GM12873 (cell line): ENCODE measurements at regions not wholly inside any gene's neighbourhood (a gene's known extent, or its start where the extent isn't known, plus 50 kb on each side); places are given as distances from the start of the nearest gene placed in this dataset.

ENCODE experiments used
- TF ChIP-seq, protein P1 (sequence below): IDR thresholded peaks from 2 replicates; pipeline ENCODE4 v1.5.1; 2012; ENCODE audit warnings: low read depth, mild to moderate bottlenecking, moderate library complexity, low read length, control low read depth; ENCODE audit not compliant: insufficient read depth; ENCODE audit errors: missing control alignments

DNA sequence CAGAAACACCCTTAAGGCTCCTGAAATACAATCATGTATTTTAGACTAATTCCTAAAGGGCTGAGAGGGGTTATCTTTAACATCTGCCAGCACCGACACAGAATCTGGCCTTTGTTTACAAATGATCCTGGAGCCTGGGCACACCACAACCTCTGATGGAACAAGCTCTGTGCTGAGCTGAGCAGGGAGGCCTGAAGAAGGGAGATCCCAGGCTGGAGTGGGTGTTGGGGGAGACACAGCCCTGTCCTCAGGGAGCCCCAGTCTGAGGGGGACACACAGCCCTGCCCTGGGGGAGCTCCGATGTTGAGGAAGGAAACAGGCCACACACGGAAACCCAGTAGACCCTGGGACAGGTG lies 130.5 kb downstream of the VEGFA start:
- TF ChIP-seq, protein P1, sequence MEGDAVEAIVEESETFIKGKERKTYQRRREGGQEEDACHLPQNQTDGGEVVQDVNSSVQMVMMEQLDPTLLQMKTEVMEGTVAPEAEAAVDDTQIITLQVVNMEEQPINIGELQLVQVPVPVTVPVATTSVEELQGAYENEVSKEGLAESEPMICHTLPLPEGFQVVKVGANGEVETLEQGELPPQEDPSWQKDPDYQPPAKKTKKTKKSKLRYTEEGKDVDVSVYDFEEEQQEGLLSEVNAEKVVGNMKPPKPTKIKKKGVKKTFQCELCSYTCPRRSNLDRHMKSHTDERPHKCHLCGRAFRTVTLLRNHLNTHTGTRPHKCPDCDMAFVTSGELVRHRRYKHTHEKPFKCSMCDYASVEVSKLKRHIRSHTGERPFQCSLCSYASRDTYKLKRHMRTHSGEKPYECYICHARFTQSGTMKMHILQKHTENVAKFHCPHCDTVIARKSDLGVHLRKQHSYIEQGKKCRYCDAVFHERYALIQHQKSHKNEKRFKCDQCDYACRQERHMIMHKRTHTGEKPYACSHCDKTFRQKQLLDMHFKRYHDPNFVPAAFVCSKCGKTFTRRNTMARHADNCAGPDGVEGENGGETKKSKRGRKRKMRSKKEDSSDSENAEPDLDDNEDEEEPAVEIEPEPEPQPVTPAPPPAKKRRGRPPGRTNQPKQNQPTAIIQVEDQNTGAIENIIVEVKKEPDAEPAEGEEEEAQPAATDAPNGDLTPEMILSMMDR: no peak

DNA sequence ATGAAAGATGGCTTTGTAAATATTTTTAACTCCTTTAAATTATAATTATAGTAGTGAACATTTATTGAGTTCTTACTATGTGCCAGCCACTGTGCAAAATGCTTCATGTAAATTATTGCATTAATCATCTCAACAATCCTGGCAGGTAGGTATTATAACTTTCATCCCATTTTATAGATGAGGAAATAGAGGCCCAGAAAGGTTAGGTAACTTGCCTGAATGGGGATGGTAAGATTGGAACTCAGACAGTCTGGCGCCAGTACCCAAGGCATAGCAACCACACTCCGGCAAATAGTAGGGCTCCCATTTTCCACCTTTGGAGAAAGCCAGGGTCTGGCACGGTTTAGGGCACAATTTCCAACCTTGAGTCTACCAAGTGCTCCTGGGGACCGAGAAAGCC lies 129.8 kb downstream of the VEGFA start:
- TF ChIP-seq, protein P1: no peak

DNA sequence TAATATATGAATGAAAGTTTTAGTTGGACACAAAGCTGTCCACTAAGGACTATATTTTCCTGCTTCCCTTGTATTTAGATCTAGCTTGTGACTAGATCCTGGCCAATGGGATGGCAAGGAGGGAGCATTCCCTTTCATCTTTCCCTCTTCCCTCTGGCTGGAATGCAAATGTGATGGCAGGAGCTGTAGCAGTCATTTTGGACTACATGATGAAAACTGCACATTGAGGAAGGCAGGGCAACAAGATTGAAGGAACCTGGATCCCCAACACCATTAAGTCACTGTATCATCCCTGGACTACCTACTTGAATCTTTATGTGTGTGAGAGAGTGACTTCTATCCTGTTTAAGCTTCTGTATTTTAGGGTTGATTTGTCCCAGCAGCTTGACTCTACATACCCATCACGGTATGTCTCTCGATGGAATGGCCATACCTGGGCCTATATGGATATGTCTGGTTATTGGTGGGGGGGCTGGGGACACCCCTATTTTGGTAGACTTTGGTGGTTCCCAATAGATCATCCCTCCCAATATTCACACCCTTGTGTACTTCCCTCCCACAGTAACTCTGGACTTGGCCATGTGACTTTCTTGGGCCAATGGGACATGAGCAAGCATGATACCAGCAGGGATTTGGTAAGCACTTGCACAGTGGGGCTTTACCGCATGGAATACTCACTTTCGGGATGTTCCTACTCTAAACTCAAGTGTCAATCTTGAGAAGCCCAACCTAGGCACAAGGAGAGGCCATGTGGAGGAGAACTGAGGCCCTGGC lies 128.5 kb downstream of the VEGFA start:
- TF ChIP-seq, protein P1: no peak

DNA sequence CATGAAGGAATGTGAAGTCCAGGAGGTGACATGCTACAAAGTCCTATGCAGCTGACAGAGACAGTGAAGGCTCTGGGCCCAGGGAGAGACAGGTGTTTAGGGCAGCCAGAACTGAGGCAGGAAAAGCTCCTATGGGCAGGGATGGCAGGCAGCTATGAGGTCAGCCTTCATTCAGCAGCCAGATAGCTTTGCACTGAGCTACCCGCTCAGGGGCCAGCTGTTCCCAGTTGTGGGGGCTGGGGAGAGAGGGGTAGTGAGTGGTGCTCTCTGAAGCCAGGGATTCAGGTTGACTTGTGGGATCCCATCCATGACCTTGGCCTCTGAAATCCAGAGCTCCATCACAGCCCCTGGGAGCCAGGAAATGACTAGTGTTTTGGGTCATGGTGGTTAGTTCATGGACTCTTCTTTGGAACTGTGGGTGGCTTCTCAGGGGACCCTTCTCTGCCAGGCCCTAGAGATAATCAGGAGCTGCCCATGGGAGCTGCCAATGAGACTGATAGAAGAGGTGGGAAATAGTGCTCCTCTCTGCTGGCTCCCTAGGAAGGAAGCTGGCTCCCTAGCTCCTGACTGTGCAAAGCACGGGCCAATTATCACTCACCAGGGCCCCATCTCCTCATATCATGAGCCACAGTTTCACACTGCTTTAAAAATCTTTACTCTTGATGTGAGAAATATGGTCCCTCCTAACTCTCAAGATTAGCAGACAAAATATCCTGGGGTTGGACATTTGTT lies 127.7 kb downstream of the VEGFA start:
- TF ChIP-seq, protein P1: no peak

DNA sequence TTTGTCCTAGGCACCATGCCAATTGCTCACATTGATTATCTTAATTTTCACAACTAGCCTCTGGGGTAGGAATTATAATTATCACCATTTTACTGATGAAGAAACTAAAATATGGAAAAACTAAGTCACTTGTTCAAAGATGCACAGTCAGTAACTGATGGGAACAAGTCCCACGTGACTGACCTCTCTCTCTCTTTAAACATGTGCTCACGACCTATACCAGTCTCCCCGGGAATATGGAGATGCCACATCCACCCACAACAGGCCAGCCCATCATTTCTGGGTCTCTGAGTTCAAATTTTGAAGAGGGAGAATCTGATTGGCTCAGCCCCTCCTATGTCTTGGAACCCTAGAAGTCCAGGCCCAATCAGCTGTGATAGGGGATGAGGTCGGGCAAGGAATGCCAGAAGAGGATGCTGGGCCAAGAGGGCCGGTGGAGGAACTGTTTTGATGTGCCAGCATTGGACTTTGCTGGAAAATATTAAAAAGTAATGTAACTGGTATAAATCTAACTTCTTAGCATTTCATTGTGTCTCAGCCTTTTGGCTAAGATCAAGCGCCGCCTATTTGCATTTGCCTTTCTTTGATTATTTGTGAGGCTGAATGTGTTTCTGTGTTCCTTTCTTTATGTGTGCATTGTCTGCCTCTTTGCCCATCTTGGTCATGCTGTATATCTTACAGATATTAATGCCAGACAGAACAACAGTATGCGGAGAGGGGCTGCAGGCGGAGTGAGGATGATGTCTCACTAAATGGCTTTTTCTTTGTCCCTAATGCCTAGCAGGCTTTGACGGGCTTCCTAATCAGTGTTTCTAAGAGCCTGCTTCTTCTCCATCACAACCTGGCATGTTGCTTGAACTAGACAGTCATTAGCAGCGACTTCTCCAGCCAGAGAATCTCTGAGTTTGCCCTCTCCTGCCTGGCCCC lies 126.6 kb downstream of the VEGFA start:
- TF ChIP-seq, protein P1: no peak

DNA sequence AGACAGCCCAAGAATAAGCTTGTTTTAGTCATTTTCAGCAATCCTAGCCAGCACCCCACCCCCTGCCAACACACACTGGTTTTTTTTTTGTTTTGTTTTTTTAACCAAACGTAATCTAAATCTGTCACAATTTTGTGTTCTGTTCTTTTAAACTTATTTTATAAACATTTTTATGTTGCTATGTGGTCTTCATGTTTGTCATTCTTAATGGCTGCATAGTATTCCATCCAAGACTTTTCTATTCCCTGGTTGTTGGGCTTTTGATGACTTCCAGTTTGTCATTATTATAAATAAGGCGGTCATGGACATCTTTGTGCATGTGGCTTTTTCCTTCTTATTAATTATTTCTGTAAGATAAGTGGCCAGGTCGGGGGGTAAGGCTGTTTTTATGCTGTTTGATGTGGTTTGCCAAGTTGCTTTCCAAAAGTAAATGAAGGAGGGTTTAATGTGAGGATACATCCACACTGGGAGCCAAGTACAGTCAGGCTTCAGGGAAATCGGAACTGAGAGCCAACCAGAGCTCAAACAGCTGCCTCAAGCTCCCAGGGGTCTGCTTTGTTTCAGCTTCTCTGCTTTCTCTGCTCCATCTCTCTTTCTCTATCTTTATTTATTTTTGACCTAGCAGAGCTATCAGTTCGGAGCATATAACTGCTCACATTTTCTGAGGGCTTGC lies 125.8 kb downstream of the VEGFA start:
- TF ChIP-seq, protein P1: no peak
